ENCODE measurements at regions not wholly inside any gene's neighbourhood (a gene's known extent, or its start where the extent isn't known, plus 50 kb on each side); places are given as distances from the start of the nearest gene placed in this dataset.

- no peak overlapping the region for H3K27ac ChIP-seq (ENCODE audit: extremely low read depth, low read depth, low read length)
- H3K4me3 ChIP-seq (ENCODE audit: low read depth, low read length), result no peak overlapping the region
- no peaks in the 10 kb centered on the region for H3K36me3 ChIP-seq (ENCODE audit: control insufficient read depth in 2 of 2, insufficient read depth in 1 of 2, low read length in 2 of 2)
- POLR2A ChIA-PET, result no interaction called here
- H3K9me3 ChIP-seq (ENCODE audit: control insufficient read depth, insufficient read depth, low read depth, low read length), result no peaks in the 10 kb centered on the region
- H3K4me1 ChIP-seq (ENCODE audit: control insufficient read depth, insufficient read depth, low read length), result no peaks in the 10 kb centered on the region
- CTCF ChIA-PET, result no interaction called here
- TF ChIP-seq, protein P1, sequence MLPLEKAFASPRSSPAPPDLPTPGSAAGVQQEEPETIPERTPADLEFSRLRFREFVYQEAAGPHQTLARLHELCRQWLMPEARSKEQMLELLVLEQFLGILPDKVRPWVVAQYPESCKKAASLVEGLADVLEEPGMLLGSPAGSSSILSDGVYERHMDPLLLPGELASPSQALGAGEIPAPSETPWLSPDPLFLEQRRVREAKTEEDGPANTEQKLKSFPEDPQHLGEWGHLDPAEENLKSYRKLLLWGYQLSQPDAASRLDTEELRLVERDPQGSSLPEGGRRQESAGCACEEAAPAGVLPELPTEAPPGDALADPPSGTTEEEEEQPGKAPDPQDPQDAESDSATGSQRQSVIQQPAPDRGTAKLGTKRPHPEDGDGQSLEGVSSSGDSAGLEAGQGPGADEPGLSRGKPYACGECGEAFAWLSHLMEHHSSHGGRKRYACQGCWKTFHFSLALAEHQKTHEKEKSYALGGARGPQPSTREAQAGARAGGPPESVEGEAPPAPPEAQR (tag by site-specific recombination; IDR thresholded peaks at IDR 0.05), result no peak
- TF ChIP-seq ZNF155 (tag by site-specific recombination; IDR thresholded peaks at IDR 0.05) (no peak), ZNF48 (tag by site-specific recombination; IDR thresholded peaks at IDR 0.05) (no peak), GFI1B (tag by site-specific recombination; IDR thresholded peaks at IDR 0.05) (no peak), ZBTB11 (tag by site-specific recombination; conservative IDR thresholded peaks at IDR 0.05; ENCODE audit: low read depth) (no peak)
Measured at GRCh38 chr6:2497922-2498623, 252.6 kb downstream of the MYLK4 start.

GRCh38 chr6:2496291-2496690 is 250.9 kb upstream of the GMDS start:
- no peaks in the 10 kb centered on the region for H3K36me3 ChIP-seq (ENCODE audit: control insufficient read depth in 2 of 2, insufficient read depth in 1 of 2, low read length in 2 of 2)
- no peaks in the 10 kb centered on the region for H3K9me3 ChIP-seq (ENCODE audit: control insufficient read depth, insufficient read depth, low read depth, low read length)
- no peak overlapping the region for H3K27ac ChIP-seq (ENCODE audit: extremely low read depth, low read depth, low read length)
- CTCF ChIA-PET, result no interaction called here
- no peaks in the 10 kb centered on the region for H3K4me1 ChIP-seq (ENCODE audit: control insufficient read depth, insufficient read depth, low read length)
- H3K4me3 ChIP-seq (ENCODE audit: low read depth, low read length), result no peak overlapping the region
- POLR2A ChIA-PET, result no interaction called here
- TF ChIP-seq EGR2 (tag by site-specific recombination; IDR thresholded peaks at IDR 0.05; ENCODE audit: low read depth), result no peak
- no peak for TF ChIP-seq ZNF223 (tag by site-specific recombination; IDR thresholded peaks at IDR 0.05)
- TF ChIP-seq ZNF580 (tag by site-specific recombination; IDR thresholded peaks at IDR 0.05), result no peak
- TF ChIP-seq OSR2 (tag by site-specific recombination; IDR thresholded peaks at IDR 0.05), result no peak
- TF ChIP-seq, protein P2, sequence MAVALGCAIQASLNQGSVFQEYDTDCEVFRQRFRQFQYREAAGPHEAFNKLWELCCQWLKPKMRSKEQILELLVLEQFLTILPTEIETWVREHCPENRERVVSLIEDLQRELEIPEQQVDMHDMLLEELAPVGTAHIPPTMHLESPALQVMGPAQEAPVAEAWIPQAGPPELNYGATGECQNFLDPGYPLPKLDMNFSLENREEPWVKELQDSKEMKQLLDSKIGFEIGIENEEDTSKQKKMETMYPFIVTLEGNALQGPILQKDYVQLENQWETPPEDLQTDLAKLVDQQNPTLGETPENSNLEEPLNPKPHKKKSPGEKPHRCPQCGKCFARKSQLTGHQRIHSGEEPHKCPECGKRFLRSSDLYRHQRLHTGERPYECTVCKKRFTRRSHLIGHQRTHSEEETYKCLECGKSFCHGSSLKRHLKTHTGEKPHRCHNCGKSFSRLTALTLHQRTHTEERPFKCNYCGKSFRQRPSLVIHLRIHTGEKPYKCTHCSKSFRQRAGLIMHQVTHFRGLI (tag by site-specific recombination; IDR thresholded peaks at IDR 0.05), result no peak
- TF ChIP-seq ZNF366 (tag by site-specific recombination; conservative IDR thresholded peaks at IDR 0.05), result no peak
- TF ChIP-seq ZNF174 (tag by site-specific recombination; IDR thresholded peaks at IDR 0.05), result no peak
- no peak for TF ChIP-seq ZBTB20 (tag by site-specific recombination; IDR thresholded peaks at IDR 0.05)
- TF ChIP-seq ZEB2 (tag by site-specific recombination; IDR thresholded peaks at IDR 0.05), result no peak
- TF ChIP-seq ZNF561 (tag by site-specific recombination; IDR thresholded peaks at IDR 0.05; ENCODE audit: borderline replicate concordance), result no peak
- TF ChIP-seq KLF10 (tag by site-specific recombination; IDR thresholded peaks at IDR 0.05), result no peak
- TF ChIP-seq ZNF626 (tag by site-specific recombination; IDR thresholded peaks at IDR 0.05), result no peak
